ENCODE measurements at regions not wholly inside any gene's neighbourhood (a gene's known extent, or its start where the extent isn't known, plus 50 kb on each side); places are given as distances from the start of the nearest gene placed in this dataset.

DNA sequence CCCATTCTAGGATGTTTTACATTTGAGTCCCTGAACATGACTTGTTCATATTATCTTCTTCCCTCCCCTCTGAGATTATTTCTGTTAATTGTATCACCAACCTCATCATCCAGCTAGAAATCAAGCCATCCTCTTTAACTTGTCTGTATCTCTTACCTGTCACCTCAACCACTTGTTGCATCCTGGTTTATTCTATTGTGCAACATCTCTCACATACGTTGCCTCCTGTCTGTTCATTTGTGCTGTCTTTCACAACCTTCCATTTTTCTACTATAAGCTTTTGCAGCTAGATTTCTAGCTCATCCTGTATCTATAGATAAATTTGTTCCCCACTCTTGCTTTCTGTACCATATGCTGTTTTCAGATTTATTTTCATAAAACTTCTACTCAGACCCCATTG lies 183.7 kb downstream of the MCHR2 start:
- WGBS (ENCODE audit: low lambda C conversion rate): 10% methylated on average over 1 of the region's 1 CpG
- Histone ChIP-seq H3K27me3 (ENCODE audit: insufficient read depth) (no peaks in the 10 kb centered on the region; the same call in 1 of the 2 replicates), H3K27ac (ENCODE audit: low read depth in 2 of 2, low read length in 1 of 2) (no peak overlapping the region), H3K9me2 (no peaks in the 10 kb centered on the region), H3K4me2 (no peak overlapping the region), H3K9me3 (no peaks in the 10 kb centered on the region), H4K20me1 (ENCODE audit: insufficient read depth) (no peaks in the 10 kb centered on the region), H3K9ac (no peak overlapping the region), H3K4me3 (ENCODE audit: low read depth in 2 of 2, low read length in 1 of 2) (no peak overlapping the region), H2AFZ (ENCODE audit: low read depth) (no peak overlapping the region), H3K36me3 (replicated peaks in 1 of 2; ENCODE audit: control insufficient read depth in 1 of 2, insufficient read depth in 2 of 2, low read length in 1 of 2) (no peaks in the 10 kb centered on the region), H3K4me1 (ENCODE audit: control insufficient read depth in 1 of 2, insufficient read depth in 2 of 2, low read depth in 1 of 2, low read length in 1 of 2) (no peaks in the 10 kb centered on the region), H3K79me2 (ENCODE audit: insufficient read depth) (no peaks in the 10 kb centered on the region), H3F3A (replicated peaks; ENCODE audit: insufficient read depth) (no peaks in the 10 kb centered on the region)
- DNase-seq: no peak
- CTCF ChIA-PET: interaction anchor here (1.2 to 1.6 kb wide), 2 partner anchors 10 to 58 kb away, joined by 3 to 6 read pairs; no protein-coding TSS in a partner anchor
- POLR2A ChIA-PET: no interaction called here
- TF ChIP-seq PBX3 (IDR thresholded peaks at IDR 0.05) (no peak), EZH2phosphoT487 (IDR thresholded peaks at IDR 0.05; ENCODE audit: borderline replicate concordance, low read depth) (no peak), RFX5 (IDR thresholded peaks at IDR 0.05; ENCODE audit: low read length) (no peak)

- H3K27ac ChIP-seq (ENCODE audit: low read depth in 2 of 2, low read length in 1 of 2): no peak overlapping the region
- TF ChIP-seq RAD21 (IDR thresholded peaks at IDR 0.05; ENCODE audit: low read length): no peak
- no peak for TF ChIP-seq USF2 (IDR thresholded peaks at IDR 0.05; ENCODE audit: borderline replicate concordance, low read depth, low read length)
- no peaks in the 10 kb centered on the region for H4K20me1 ChIP-seq (ENCODE audit: insufficient read depth)
- no peaks in the 10 kb centered on the region for H3K4me1 ChIP-seq (ENCODE audit: control insufficient read depth in 1 of 2, insufficient read depth in 2 of 2, low read depth in 1 of 2, low read length in 1 of 2)
- CTCF ChIA-PET: interaction anchor here (1.2 to 1.6 kb wide), 2 partner anchors 10 to 57 kb away, joined by 3 to 6 read pairs; no protein-coding TSS in a partner anchor
- H3K27me3 ChIP-seq (ENCODE audit: insufficient read depth): no peaks in the 10 kb centered on the region; the same call in 1 of the 2 replicates
- no peak for DNase-seq
- H3K9me2 ChIP-seq: no peaks in the 10 kb centered on the region
- H3F3A ChIP-seq (replicated peaks; ENCODE audit: insufficient read depth): no peaks in the 10 kb centered on the region
- WGBS (ENCODE audit: low lambda C conversion rate): 26% methylated on average over 3 of the region's 3 CpGs
- no peaks in the 10 kb centered on the region for H3K79me2 ChIP-seq (ENCODE audit: insufficient read depth)
- H3K4me3 ChIP-seq (ENCODE audit: low read depth in 2 of 2, low read length in 1 of 2): no peak overlapping the region
- POLR2A ChIA-PET: no interaction called here
- no peak overlapping the region for H3K4me2 ChIP-seq
- no peak overlapping the region for H3K9ac ChIP-seq
- no peak overlapping the region for H2AFZ ChIP-seq (ENCODE audit: low read depth)
- no peaks in the 10 kb centered on the region for H3K9me3 ChIP-seq
- H3K36me3 ChIP-seq (replicated peaks in 1 of 2; ENCODE audit: control insufficient read depth in 1 of 2, insufficient read depth in 2 of 2, low read length in 1 of 2): no peaks in the 10 kb centered on the region
Measured at GRCh38 chr6:99810942-99811620, 182.9 kb downstream of the MCHR2 start.

DNA sequence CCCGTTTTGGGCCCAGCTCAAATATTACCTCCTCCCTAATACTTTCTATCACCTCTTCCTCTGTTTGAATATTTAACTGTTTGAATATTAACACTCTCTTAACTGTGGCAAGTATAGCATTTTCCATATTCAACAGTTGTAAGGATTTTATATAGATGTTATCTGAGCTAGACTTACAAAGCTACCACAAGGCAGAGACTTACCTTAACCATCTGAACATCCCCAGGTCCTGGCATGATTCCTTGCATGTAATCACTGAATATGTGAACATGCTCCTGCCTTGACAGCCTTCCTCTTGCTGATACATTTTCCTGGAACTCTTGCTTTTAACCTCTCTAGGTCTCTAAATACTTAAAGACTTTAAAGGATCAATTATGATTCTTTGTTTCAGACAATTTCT lies 182.4 kb downstream of the MCHR2 start:
- Histone ChIP-seq H3K9me3 (no peaks in the 10 kb centered on the region), H3K27ac (ENCODE audit: low read depth in 2 of 2, low read length in 1 of 2) (no peak overlapping the region), H3K4me2 (no peak overlapping the region), H3K9ac (no peak overlapping the region), H3F3A (replicated peaks; ENCODE audit: insufficient read depth) (no peaks in the 10 kb centered on the region), H3K9me2 (no peaks in the 10 kb centered on the region), H2AFZ (ENCODE audit: low read depth) (no peak overlapping the region), H3K36me3 (replicated peaks in 1 of 2; ENCODE audit: control insufficient read depth in 1 of 2, insufficient read depth in 2 of 2, low read length in 1 of 2) (no peaks in the 10 kb centered on the region), H3K4me3 (ENCODE audit: low read depth in 2 of 2, low read length in 1 of 2) (no peak overlapping the region), H3K4me1 (ENCODE audit: control insufficient read depth in 1 of 2, insufficient read depth in 2 of 2, low read depth in 1 of 2, low read length in 1 of 2) (no peaks in the 10 kb centered on the region), H3K79me2 (ENCODE audit: insufficient read depth) (no peaks in the 10 kb centered on the region), H4K20me1 (ENCODE audit: insufficient read depth) (no peaks in the 10 kb centered on the region), H3K27me3 (ENCODE audit: insufficient read depth) (no peaks in the 10 kb centered on the region; the same call in 1 of the 2 replicates)
- WGBS (ENCODE audit: low lambda C conversion rate): 3% methylated on average over 1 of the region's 1 CpG
- ChIA-PET POLR2A (no interaction called here), CTCF (no interaction called here)
- DNase-seq: no peak
- no peak for TF ChIP-seq PBX3 (IDR thresholded peaks at IDR 0.05)
- no peak for TF ChIP-seq EP300 (IDR thresholded peaks at IDR 0.05; ENCODE audit: borderline replicate concordance in 1 of 2, low read depth in 1 of 2, low read length in 1 of 2)
- no peak for TF ChIP-seq TAF1 (IDR thresholded peaks at IDR 0.05; ENCODE audit: borderline replicate concordance, low read depth, low read length)
- TF ChIP-seq YY1 (IDR thresholded peaks at IDR 0.05; ENCODE audit: low read depth): no peak
- no peak for TF ChIP-seq GABPA (IDR thresholded peaks at IDR 0.05; ENCODE audit: low read depth)
- no peak for TF ChIP-seq CTCF (IDR thresholded peaks at IDR 0.05)
- TF ChIP-seq TCF12 (IDR thresholded peaks at IDR 0.05): no peak
- TF ChIP-seq SIN3A (IDR thresholded peaks at IDR 0.05; ENCODE audit: borderline replicate concordance, low read depth, low read length): no peak
- TF ChIP-seq FOXJ3 (CRISPR knock-in tag; IDR thresholded peaks at IDR 0.05): no peak
- no peak for TF ChIP-seq CHD2 (IDR thresholded peaks at IDR 0.05; ENCODE audit: low read length, partially characterized antibody)
- TF ChIP-seq NFIC (IDR thresholded peaks at IDR 0.05; ENCODE audit: borderline replicate concordance): no peak
- TF ChIP-seq TEAD4 (IDR thresholded peaks at IDR 0.05; ENCODE audit: borderline replicate concordance, insufficient read depth): no peak

Data from SK-N-SH (cell line).